ENCODE measurements at regions not wholly inside any gene's neighbourhood (a gene's known extent, or its start where the extent isn't known, plus 50 kb on each side); places are given as distances from the start of the nearest gene placed in this dataset.

DNA sequence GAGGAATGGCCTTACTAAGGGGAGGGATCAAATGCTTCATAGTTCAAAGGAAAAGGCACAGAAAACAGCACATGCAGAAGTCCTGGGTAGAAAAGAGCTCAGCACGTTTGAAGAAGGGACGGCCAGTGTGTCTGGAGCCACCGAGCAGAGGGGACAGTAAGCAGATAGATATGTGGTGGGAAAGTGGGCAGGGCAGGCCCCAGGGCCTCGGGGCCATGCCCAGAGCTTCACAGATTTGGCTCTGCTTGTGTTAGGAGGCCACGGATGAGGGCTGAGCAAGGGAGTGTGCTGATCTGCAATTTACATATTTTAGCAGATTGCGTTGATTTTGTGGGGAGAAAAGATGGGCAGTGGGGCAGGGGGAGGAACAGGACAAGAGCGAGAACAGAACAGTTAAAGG is 343.1 kb downstream of the LPIN1 start:
- no peak overlapping the region for H3K4me3 ChIP-seq (ENCODE audit: low read depth, low read length)
- TF ChIP-seq CTCF (IDR thresholded peaks at IDR 0.05; ENCODE audit: control insufficient read depth, extremely low read depth, insufficient read depth): no peak
- DNase-seq (ENCODE audit: low read depth): no peak

DNA sequence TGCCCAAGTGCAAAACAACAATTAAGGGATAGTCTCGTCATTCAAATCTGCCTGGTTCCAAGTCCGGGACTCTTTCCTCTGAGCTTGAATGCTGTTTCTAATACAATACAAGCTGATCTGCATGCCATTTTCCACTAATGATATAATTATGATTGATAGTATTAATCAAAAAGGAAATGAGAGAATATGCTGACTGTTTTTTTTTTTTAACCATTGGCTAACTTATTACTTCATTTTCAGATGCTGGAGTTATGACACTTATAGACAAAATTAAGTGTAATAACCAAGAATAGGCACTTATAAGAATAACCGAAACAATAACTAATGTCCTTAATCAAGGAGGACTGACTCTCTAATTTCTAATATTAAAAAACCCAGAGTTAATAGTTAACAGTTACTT is 343.6 kb downstream of the LPIN1 start:
- no peak for TF ChIP-seq CTCF (IDR thresholded peaks at IDR 0.05; ENCODE audit: control insufficient read depth, extremely low read depth, insufficient read depth)
- H3K4me3 ChIP-seq (ENCODE audit: low read depth, low read length): no peak overlapping the region
- DNase-seq (ENCODE audit: low read depth): no peak

GRCh38 chr2:12090590-12090989 is 344.2 kb downstream of the LPIN1 start:
- DNase-seq (ENCODE audit: low read depth): no peak
- H3K4me3 ChIP-seq (ENCODE audit: low read depth, low read length): no peak overlapping the region
- no peak for TF ChIP-seq CTCF (IDR thresholded peaks at IDR 0.05; ENCODE audit: control insufficient read depth, extremely low read depth, insufficient read depth)

DNA sequence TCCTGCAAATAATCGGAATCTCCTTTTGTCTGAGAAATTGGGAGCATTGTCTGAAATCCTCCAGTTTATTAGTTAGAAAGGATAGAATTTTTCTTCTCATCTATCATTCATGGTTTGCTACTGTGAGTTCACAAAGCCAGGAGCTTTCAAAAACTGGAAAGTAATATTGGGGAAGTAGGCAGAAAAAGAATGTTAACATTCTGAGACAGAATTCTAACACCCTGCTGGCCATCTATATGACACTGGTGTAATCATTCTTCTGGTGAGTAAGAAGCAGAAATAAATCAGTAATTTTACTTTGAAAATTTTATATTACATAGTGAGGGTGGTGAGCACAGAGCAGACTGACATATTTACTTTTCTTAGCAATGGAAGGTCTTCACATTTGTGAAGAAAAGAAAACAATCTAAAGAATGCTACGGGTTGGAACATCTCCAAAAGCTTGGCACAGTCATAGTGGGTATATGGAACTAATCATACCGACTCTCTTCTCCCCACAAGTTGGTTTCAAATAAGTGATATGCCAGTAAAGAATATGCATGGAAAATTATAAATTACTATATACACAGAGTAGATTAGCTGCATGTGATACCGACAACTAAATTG is 344.9 kb downstream of the LPIN1 start:
- H3K4me3 ChIP-seq (ENCODE audit: low read depth, low read length): no peak overlapping the region
- no peak for TF ChIP-seq CTCF (IDR thresholded peaks at IDR 0.05; ENCODE audit: control insufficient read depth, extremely low read depth, insufficient read depth)
- no peak for DNase-seq (ENCODE audit: low read depth)

- DNase-seq (ENCODE audit: low read depth): no peak
- TF ChIP-seq CTCF (IDR thresholded peaks at IDR 0.05; ENCODE audit: control insufficient read depth, extremely low read depth, insufficient read depth): no peak
- no peak overlapping the region for H3K4me3 ChIP-seq (ENCODE audit: low read depth, low read length)
Measured at GRCh38 chr2:12094134-12094533, 347.7 kb downstream of the LPIN1 start.

- DNase-seq (ENCODE audit: low read depth): no peak
- H3K4me3 ChIP-seq (ENCODE audit: low read depth, low read length): no peak overlapping the region
- no peak for TF ChIP-seq CTCF (IDR thresholded peaks at IDR 0.05; ENCODE audit: control insufficient read depth, extremely low read depth, insufficient read depth)
Measured at GRCh38 chr2:12096051-12096787, 349.8 kb downstream of the LPIN1 start.

Data from LNCaP clone FGC (cell line).